ENCODE measurements at regions not wholly inside any gene's neighbourhood (a gene's known extent, or its start where the extent isn't known, plus 50 kb on each side); places are given as distances from the start of the nearest gene placed in this dataset.

- H3K4me3 ChIP-seq = no peak overlapping the region
- DNase-seq = no peak
- WGBS, 5 donors = 75 to 81% (median 80%) methylated on average over 8 of the region's 8 CpGs
- no peak overlapping the region for H3K27ac ChIP-seq
- H3K27me3 ChIP-seq = peaks cover 0 to 28% (median 5%) of the 10 kb centered on the region in 3 donors
- no peaks in the 10 kb centered on the region for H3K9me3 ChIP-seq
- H3K36me3 ChIP-seq = no peaks in the 10 kb centered on the region
- H3K4me1 ChIP-seq = no peaks in the 10 kb centered on the region
- TF ChIP-seq EP300 (IDR thresholded peaks at IDR 0.05) = no peak
- intact Hi-C loops (cut with DNase I; ENCODE audit: low total_unique reads) = no loop called here
Measured at GRCh38 chr20:51176446-51176845, 153.5 kb upstream of the KCNG1 start.

DNA sequence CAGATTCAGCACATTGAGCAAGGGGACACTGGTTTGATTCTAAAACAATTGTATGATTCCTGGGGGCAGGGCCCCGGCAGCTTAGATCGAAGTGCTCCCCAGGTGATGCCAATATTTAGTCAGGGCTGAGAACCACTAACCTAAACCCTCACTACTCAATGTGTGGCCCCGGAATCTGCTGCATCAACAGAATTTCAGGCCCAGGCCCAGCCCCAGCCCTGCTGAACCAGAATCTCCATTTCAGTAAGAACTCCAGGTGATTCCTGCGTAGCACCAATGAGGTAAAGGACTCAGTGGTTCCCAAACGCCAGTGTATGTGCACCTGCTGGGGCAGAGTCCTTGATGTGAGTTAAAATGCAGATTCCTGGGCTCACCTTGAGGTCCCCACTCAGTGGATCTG lies 152.8 kb upstream of the KCNG1 start:
- 85 to 98% (median 87%) methylated on average over 4 to 5 of the region's 5 CpGs for WGBS, 5 donors
- no peak for DNase-seq
- TF ChIP-seq EP300 (IDR thresholded peaks at IDR 0.05) (no peak), CTCF (IDR thresholded peaks at IDR 0.05) (no peak), POLR2AphosphoS5 (IDR thresholded peaks at IDR 0.05) (no peak), POLR2A (IDR thresholded peaks at IDR 0.05) (no peak)
- no peaks in the 10 kb centered on the region for H3K4me1 ChIP-seq
- no peaks in the 10 kb centered on the region for H3K36me3 ChIP-seq
- peaks cover 0 to 24% (median 6%) of the 10 kb centered on the region in 3 donors for H3K27me3 ChIP-seq
- no peak overlapping the region for H3K4me3 ChIP-seq
- intact Hi-C loops (cut with DNase I; ENCODE audit: low total_unique reads) = no loop called here
- no peaks in the 10 kb centered on the region for H3K9me3 ChIP-seq
- H3K27ac ChIP-seq = no peak overlapping the region

GRCh38 chr20:51175156-51175555 lies 152.2 kb upstream of the KCNG1 start:
- WGBS, 5 donors = 89 to 91% (median 90%) methylated on average over 10 of the region's 10 CpGs

GRCh38 chr20:51174536-51174935 lies 151.6 kb upstream of the KCNG1 start:
- WGBS, 5 donors = 79 to 87% (median 82%) methylated on average over 2 of the region's 2 CpGs
- no peaks in the 10 kb centered on the region for H3K36me3 ChIP-seq
- intact Hi-C loops (cut with DNase I; ENCODE audit: low total_unique reads) = no loop called here
- peaks cover 0 to 15% (median 6%) of the 10 kb centered on the region in 3 donors for H3K27me3 ChIP-seq
- no peaks in the 10 kb centered on the region for H3K4me1 ChIP-seq
- H3K27ac ChIP-seq = no peak overlapping the region
- DNase-seq = no peak
- H3K4me3 ChIP-seq = no peak overlapping the region
- peaks cover 0 to 7% (median 2%) of the 10 kb centered on the region in 4 donors for H3K9me3 ChIP-seq
- TF ChIP-seq POLR2A (IDR thresholded peaks at IDR 0.05) (no peak), EP300 (IDR thresholded peaks at IDR 0.05) (no peak), POLR2AphosphoS5 (IDR thresholded peaks at IDR 0.05) (no peak), CTCF (IDR thresholded peaks at IDR 0.05) (no peak)

More at GRCh38 chr20:51175156-51175555, 152.2 kb upstream of the KCNG1 start:
- H3K36me3 ChIP-seq = no peaks in the 10 kb centered on the region
- no peak overlapping the region for H3K4me3 ChIP-seq
- intact Hi-C loops (cut with DNase I; ENCODE audit: low total_unique reads) = no loop called here
- TF ChIP-seq EP300 (IDR thresholded peaks at IDR 0.05) (no peak), CTCF (IDR thresholded peaks at IDR 0.05) (no peak), POLR2AphosphoS5 (IDR thresholded peaks at IDR 0.05) (no peak)
- H3K27ac ChIP-seq = no peak overlapping the region
- H3K9me3 ChIP-seq = peaks cover 0 to under 1% (median 0%) of the 10 kb centered on the region in 4 donors
- H3K27me3 ChIP-seq = peaks cover 0 to 19% (median 6%) of the 10 kb centered on the region in 3 donors
- no peak for DNase-seq
- H3K4me1 ChIP-seq = no peaks in the 10 kb centered on the region

DNA sequence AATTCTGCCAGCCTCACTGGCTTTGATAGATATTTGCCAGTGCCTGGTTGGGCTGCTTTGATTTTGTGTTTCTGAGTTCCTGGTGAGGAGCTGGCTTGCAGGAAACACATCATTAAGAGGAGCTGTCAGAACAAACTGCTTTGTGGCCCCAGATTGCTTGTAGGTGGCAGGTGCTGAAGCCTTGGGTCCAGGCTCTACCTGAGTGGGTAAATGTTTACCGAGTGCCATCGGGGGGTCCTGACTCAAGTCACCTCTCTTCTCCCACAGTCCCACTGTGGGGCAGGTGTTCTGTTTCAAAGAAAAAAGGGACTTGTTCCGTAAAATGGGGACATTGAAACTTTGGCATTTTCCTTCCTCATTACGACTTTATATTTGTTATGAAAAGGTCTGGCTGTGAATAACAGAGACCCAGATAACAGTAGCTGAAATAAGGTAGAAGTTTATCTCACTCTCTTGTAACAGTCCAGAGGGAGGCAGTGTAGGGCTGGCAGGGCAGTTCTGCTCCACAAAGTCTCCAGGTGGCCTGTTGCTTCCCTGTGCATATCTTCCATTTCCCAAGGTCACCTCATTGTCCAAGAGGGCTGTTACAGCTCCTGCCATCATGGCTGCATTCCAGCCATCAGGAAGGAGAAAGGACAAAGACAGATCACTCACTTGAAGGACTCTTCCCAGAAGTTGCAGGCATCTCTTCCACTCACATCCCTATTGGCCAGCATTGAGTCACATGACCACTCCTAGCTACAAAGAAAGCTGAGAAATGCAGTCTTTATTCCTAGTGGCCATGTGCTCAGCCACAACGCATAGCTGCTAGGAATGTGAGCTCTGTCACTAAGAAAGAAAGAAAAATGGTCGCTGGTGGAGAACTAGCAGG lies 149.9 kb upstream of the KCNG1 start:
- Histone ChIP-seq H3K9me3 (peaks cover 0 to 11% (median 5%) of the 10 kb centered on the region in 4 donors), H3K36me3 (no peaks in the 10 kb centered on the region), H3K4me1 (no peaks in the 10 kb centered on the region), H3K4me3 (no peak overlapping the region), H3K27me3 (peaks cover 0 to 15% (median 6%) of the 10 kb centered on the region in 3 donors), H3K27ac (no peak overlapping the region)
- DNase-seq = no peak
- WGBS, 5 donors = 80 to 83% (median 81%) methylated on average over 6 of the region's 6 CpGs
- intact Hi-C loops (cut with DNase I; ENCODE audit: low total_unique reads) = no loop called here
- no peak for TF ChIP-seq POLR2A (IDR thresholded peaks at IDR 0.05)
- TF ChIP-seq POLR2AphosphoS5 (IDR thresholded peaks at IDR 0.05) = no peak
- no peak for TF ChIP-seq CTCF (IDR thresholded peaks at IDR 0.05)
- no peak for TF ChIP-seq EP300 (IDR thresholded peaks at IDR 0.05)

Data from stomach (tissue), 8 donors.